ENCODE measurements at regions not wholly inside any gene's neighbourhood (a gene's known extent, or its start where the extent isn't known, plus 50 kb on each side); places are given as distances from the start of the nearest gene placed in this dataset.
"Not testable (repeated sequence)": the region's sequence is repeated elsewhere in the genome, so short reads cannot be mapped to it uniquely, and the experiment has no call there.

GRCh38 chr3:152771120-152771519 lies 63.8 kb upstream of the P2RY1 start:
- DNase-seq (no peak), ATAC-seq (ENCODE audit: poor library complexity) (no peak)
- Mint-ChIP-seq H3K9me3 (no peaks in the 10 kb centered on the region), H3K27ac (no peak overlapping the region), H3K4me1 (ENCODE audit: low read depth) (no peaks in the 10 kb centered on the region), H3K36me3 (ENCODE audit: low read depth) (no peaks in the 10 kb centered on the region), H3K27me3 (no peaks in the 10 kb centered on the region), H3K4me3 (no peak overlapping the region)
- intact Hi-C loops (cut with DNase I, micrococcal nuclease): no loop called here
- H3K4me3 ChIP-seq (ENCODE audit: low read length): no peak overlapping the region
- no peaks in the 10 kb centered on the region for H3K9me3 ChIP-seq (ENCODE audit: control insufficient read depth in 1 of 2, insufficient read depth in 1 of 2, low read length in 2 of 2)
- ChIA-PET CTCF (no interaction called here), POLR2A (no interaction called here)
- H3K4me1 ChIP-seq (ENCODE audit: insufficient read depth, low read length): no peaks in the 10 kb centered on the region
- H3K27ac ChIP-seq (ENCODE audit: low read depth in 1 of 2, low read length in 2 of 2): no peak overlapping the region
- no peaks in the 10 kb centered on the region for H3K27me3 ChIP-seq (ENCODE audit: control insufficient read depth in 1 of 2, insufficient read depth in 2 of 2, low read length in 2 of 2)
- H3K36me3 ChIP-seq (ENCODE audit: insufficient read depth, low read length): no peaks in the 10 kb centered on the region
- no peak for TF ChIP-seq CTCF (IDR thresholded peaks at IDR 0.05)

- no peaks in the 10 kb centered on the region for H3K4me1 ChIP-seq (ENCODE audit: insufficient read depth, low read length)
- H3K4me3 Mint-ChIP-seq: no peak overlapping the region
- H3K9me3 Mint-ChIP-seq: no peaks in the 10 kb centered on the region
- H3K9me3 ChIP-seq (ENCODE audit: control insufficient read depth in 1 of 2, insufficient read depth in 1 of 2, low read length in 2 of 2): no peaks in the 10 kb centered on the region
- ATAC-seq (ENCODE audit: poor library complexity) (no peak), DNase-seq (no peak)
- H3K36me3 ChIP-seq (ENCODE audit: insufficient read depth, low read length): no peaks in the 10 kb centered on the region
- H3K27me3 Mint-ChIP-seq: no peaks in the 10 kb centered on the region
- no peak overlapping the region for H3K4me3 ChIP-seq (ENCODE audit: low read length)
- no peak overlapping the region for H3K27ac ChIP-seq (ENCODE audit: low read depth in 1 of 2, low read length in 2 of 2)
- POLR2A ChIA-PET: no interaction called here
- H3K27ac Mint-ChIP-seq: no peak overlapping the region
- no peaks in the 10 kb centered on the region for H3K4me1 Mint-ChIP-seq (ENCODE audit: low read depth)
- intact Hi-C loops (cut with DNase I, micrococcal nuclease): no loop called here
- H3K36me3 Mint-ChIP-seq (ENCODE audit: low read depth): no peaks in the 10 kb centered on the region
- no peaks in the 10 kb centered on the region for H3K27me3 ChIP-seq (ENCODE audit: control insufficient read depth in 1 of 2, insufficient read depth in 2 of 2, low read length in 2 of 2)
- CTCF ChIA-PET: no interaction called here
- no peak for TF ChIP-seq CTCF (IDR thresholded peaks at IDR 0.05)
These were observed 62.2 kb upstream of the P2RY1 start for GRCh38 chr3:152772674-152773225.

- Mint-ChIP-seq H3K4me1 (ENCODE audit: low read depth) (no peaks in the 10 kb centered on the region), H3K36me3 (ENCODE audit: low read depth) (no peaks in the 10 kb centered on the region), H3K4me3 (no peak overlapping the region), H3K9me3 (no peaks in the 10 kb centered on the region), H3K27me3 (no peaks in the 10 kb centered on the region), H3K27ac (no peak overlapping the region)
- Histone ChIP-seq H3K36me3 (ENCODE audit: insufficient read depth, low read length) (no peaks in the 10 kb centered on the region), H3K4me3 (ENCODE audit: low read length) (no peak overlapping the region), H3K4me1 (ENCODE audit: insufficient read depth, low read length) (no peaks in the 10 kb centered on the region), H3K27ac (ENCODE audit: low read depth in 1 of 2, low read length in 2 of 2) (no peak overlapping the region), H3K9me3 (ENCODE audit: control insufficient read depth in 1 of 2, insufficient read depth in 1 of 2, low read length in 2 of 2) (no peaks in the 10 kb centered on the region), H3K27me3 (ENCODE audit: control insufficient read depth in 1 of 2, insufficient read depth in 2 of 2, low read length in 2 of 2) (no peaks in the 10 kb centered on the region)
- ChIA-PET POLR2A (no interaction called here), CTCF (no interaction called here)
- TF ChIP-seq CTCF (IDR thresholded peaks at IDR 0.05): no peak
- intact Hi-C loops (cut with DNase I, micrococcal nuclease): no loop called here
- ATAC-seq (ENCODE audit: poor library complexity) (no peak), DNase-seq (no peak)
These were observed 61.3 kb upstream of the P2RY1 start for GRCh38 chr3:152773633-152774032.

- H3K9me3 ChIP-seq (ENCODE audit: control insufficient read depth in 1 of 2, insufficient read depth in 1 of 2, low read length in 2 of 2); H3K27ac Mint-ChIP-seq; POLR2A ChIA-PET; H3K4me3 ChIP-seq (ENCODE audit: low read length); H3K4me1 ChIP-seq (ENCODE audit: insufficient read depth, low read length); ATAC-seq (ENCODE audit: poor library complexity); H3K36me3 ChIP-seq (ENCODE audit: insufficient read depth, low read length); H3K27ac ChIP-seq (ENCODE audit: low read depth in 1 of 2, low read length in 2 of 2); H3K9me3 Mint-ChIP-seq; H3K27me3 Mint-ChIP-seq; CTCF ChIA-PET; H3K4me1 Mint-ChIP-seq (ENCODE audit: low read depth); H3K4me3 Mint-ChIP-seq; DNase-seq; intact Hi-C loops (cut with DNase I, micrococcal nuclease); H3K36me3 Mint-ChIP-seq (ENCODE audit: low read depth); H3K27me3 ChIP-seq (ENCODE audit: control insufficient read depth in 1 of 2, insufficient read depth in 2 of 2, low read length in 2 of 2): not testable (repeated sequence)
These were observed 60.7 kb upstream of the P2RY1 start for GRCh38 chr3:152774230-152774629.

Data from CD4-positive, alpha-beta T cell (primary cell).